ENCODE measurements at regions not wholly inside any gene's neighbourhood (a gene's known extent, or its start where the extent isn't known, plus 50 kb on each side); places are given as distances from the start of the nearest gene placed in this dataset.

DNA sequence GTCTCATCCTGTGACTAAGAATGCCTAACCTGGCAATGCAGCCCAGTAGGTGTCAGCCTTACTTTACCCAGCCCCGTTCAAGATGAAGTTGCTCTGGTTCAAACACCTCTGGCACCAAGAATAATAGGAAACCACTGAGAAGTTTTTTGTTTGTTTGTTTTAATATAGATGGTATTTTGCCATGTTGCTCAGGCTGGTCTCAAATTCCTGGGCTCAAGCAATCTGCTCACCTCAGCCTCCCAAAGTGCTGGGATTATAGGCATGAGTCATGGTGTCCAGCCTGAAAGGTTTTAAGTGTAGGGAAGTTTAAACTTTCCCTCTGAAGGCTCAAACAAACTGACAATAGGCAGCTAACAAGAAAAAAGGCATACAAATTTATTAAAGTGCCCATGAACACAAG, 51.2 kb upstream of the ABCC4 start:
- no peaks in the 10 kb centered on the region for H3K27me3 ChIP-seq (ENCODE audit: control insufficient read depth, insufficient read depth)
- no peak overlapping the region for H3K27ac ChIP-seq (ENCODE audit: low read length)
- H3K4me1 ChIP-seq (ENCODE audit: control insufficient read depth, insufficient read depth, low read length), result no peaks in the 10 kb centered on the region
- WGBS, result 83% methylated on average over 1 of the region's 1 CpG
- ATAC-seq (no peak), DNase-seq (no peak)
- no peak overlapping the region for H3K4me3 ChIP-seq (ENCODE audit: low read length)
- intact Hi-C loops (cut with DNase I), result no loop called here
- H3K9me3 ChIP-seq (ENCODE audit: control insufficient read depth, low read length), result no peaks in the 10 kb centered on the region

DNA sequence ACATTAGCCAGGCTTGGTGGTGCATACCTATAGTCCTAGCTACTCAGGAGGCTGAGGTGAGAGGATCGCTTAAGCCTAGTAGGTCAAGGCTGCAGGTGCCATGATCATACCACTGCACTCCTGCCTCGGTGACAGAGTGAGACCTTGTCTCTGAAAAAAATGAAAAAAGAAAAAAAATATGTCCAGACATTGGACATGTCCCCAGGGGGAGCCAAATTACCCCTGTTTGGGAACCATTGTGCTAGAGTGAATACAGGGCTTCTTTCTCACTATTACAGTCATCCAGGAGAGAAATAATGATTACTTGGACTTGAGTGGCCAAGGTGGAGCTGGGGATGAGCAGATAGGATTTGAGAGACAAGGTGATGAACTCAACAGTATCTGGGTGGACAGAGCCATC, 52.9 kb upstream of the ABCC4 start:
- no peaks in the 10 kb centered on the region for H3K27me3 ChIP-seq (ENCODE audit: control insufficient read depth, insufficient read depth)
- no peak overlapping the region for H3K27ac ChIP-seq (ENCODE audit: low read length)
- H3K9me3 ChIP-seq (ENCODE audit: control insufficient read depth, low read length), result no peaks in the 10 kb centered on the region
- DNase-seq (no peak), ATAC-seq (no peak)
- H3K4me1 ChIP-seq (ENCODE audit: control insufficient read depth, insufficient read depth, low read length), result no peaks in the 10 kb centered on the region
- WGBS, result 94% methylated on average over 2 of the region's 2 CpGs
- intact Hi-C loops (cut with DNase I), result no loop called here
- H3K4me3 ChIP-seq (ENCODE audit: low read length), result no peak overlapping the region

DNA sequence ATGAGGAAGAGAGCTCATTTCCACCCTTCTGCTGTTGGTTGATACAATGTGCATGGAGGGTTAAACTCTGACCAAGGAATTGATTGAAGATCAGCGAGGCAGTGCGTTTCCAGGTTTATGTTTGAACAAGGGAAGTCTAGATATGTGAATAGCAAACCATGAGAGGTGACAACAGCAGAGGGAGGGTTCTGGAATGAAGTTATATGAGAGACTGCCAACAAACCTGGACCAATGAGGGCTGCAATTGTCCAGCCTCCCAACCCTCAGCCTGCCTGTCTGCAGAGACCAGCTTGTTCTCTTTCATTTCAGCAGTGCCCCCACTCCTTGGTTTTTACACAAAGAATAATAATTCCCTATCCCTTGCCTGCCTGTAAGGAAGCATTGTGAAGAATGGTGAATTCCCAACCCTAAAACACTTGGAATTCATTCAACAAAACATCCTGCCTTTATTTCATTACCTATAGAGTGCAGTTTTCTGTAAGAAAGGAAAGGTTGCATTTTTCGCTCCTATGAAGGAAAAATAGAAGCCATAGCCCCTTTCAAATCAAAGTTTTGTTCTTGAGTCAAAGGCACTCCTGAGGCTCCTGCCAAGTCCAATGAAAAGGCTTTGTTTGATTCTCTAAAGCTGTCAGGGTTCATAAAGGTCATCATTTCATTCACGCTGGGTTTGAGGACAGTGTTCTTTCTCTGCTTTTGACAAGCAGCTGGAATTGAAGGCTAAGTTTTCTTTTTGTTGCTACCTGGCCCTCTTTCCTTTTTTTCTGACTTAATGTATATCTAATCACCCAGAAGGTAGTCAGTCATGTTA, 53.6 kb upstream of the ABCC4 start:
- no peak overlapping the region for H3K27ac ChIP-seq (ENCODE audit: low read length)

DNA sequence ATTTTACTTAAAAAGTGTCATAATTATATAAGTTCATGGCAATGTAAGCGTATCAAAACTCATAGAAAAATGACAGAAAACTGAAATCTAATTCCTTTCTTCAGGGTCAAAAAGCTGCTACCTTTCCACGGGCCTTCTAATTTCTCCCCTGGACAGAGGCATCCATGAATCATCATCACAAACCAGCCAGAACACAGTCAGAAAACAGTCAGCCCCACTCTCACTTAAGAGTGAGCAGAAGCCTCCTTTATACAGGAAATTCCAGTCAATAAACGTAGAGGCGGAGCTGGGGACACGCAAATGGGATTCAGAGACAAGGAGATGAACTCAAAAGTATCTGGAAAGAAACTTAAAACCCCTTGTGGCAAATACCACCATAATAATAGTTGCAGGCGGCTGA, 54.2 kb upstream of the ABCC4 start:
- Histone ChIP-seq H3K9me3 (ENCODE audit: control insufficient read depth, low read length) (no peaks in the 10 kb centered on the region), H3K27ac (ENCODE audit: low read length) (no peak overlapping the region), H3K4me1 (ENCODE audit: control insufficient read depth, insufficient read depth, low read length) (no peaks in the 10 kb centered on the region), H3K4me3 (ENCODE audit: low read length) (no peak overlapping the region), H3K27me3 (ENCODE audit: control insufficient read depth, insufficient read depth) (no peaks in the 10 kb centered on the region)
- intact Hi-C loops (cut with DNase I), result no loop called here
- 63% methylated on average over 6 of the region's 6 CpGs for WGBS
- ATAC-seq (no peak), DNase-seq (no peak)

More for the DNA sequence above, 53.6 kb upstream of the ABCC4 start:
- DNase-seq, result no peak
- Histone ChIP-seq H3K9me3 (ENCODE audit: control insufficient read depth, low read length) (no peaks in the 10 kb centered on the region), H3K27me3 (ENCODE audit: control insufficient read depth, insufficient read depth) (no peaks in the 10 kb centered on the region), H3K4me1 (ENCODE audit: control insufficient read depth, insufficient read depth, low read length) (no peaks in the 10 kb centered on the region), H3K4me3 (ENCODE audit: low read length) (no peak overlapping the region)
- intact Hi-C loops (cut with DNase I), result no loop called here
- WGBS, result 40% methylated on average over 4 of the region's 4 CpGs
- no peak for ATAC-seq

DNA sequence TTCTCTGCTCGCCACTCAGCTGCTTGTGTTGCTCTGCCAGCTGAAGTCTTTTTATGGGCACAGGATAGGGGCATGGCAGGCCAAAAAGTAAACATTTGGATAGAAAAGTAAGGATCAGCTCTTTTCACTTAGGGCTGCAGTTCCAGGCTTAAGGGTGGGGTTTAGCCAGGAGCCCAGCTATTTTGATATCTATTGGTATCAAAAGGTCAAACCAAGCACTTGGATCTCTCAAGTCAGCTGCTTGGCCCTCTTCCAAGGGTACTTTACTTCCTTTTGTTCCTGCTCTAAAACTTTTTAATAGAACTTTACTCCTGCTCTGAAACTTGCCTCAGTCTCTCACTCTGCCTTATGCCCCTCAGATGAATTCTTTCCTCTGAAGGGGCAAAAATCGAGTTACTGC, 55.7 kb upstream of the ABCC4 start:
- DNase-seq (no peak), ATAC-seq (no peak)
- Histone ChIP-seq H3K27me3 (ENCODE audit: control insufficient read depth, insufficient read depth) (no peaks in the 10 kb centered on the region), H3K9me3 (ENCODE audit: control insufficient read depth, low read length) (no peaks in the 10 kb centered on the region), H3K27ac (ENCODE audit: low read length) (no peak overlapping the region), H3K4me1 (ENCODE audit: control insufficient read depth, insufficient read depth, low read length) (no peaks in the 10 kb centered on the region), H3K4me3 (ENCODE audit: low read length) (no peak overlapping the region)
- intact Hi-C loops (cut with DNase I), result no loop called here
- WGBS, result 91% methylated on average over 2 of the region's 2 CpGs

DNA sequence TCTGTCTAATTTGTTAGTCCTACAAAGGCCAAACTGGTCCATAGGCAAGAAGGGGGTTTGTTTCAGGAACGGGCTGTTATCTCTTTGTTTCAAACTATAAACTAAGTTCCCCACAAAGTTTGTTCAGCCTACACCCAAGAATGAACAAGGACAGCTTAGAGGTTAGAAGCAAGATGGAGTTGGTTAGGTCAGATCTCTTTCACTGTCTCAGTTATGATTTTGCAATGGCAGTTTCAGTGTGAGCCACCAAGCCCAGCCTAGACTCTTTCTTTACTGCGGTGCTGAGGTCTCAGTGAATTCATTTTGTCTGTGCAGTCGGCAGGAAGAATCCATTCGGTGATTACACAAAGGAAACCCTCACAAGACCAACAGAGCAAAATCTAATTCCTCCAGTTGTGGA, 56.6 kb upstream of the ABCC4 start:
- intact Hi-C loops (cut with DNase I), result no loop called here
- no peaks in the 10 kb centered on the region for H3K9me3 ChIP-seq (ENCODE audit: control insufficient read depth, low read length)
- H3K4me3 ChIP-seq (ENCODE audit: low read length), result no peak overlapping the region
- H3K27me3 ChIP-seq (ENCODE audit: control insufficient read depth, insufficient read depth), result no peaks in the 10 kb centered on the region
- no peak for DNase-seq
- no peaks in the 10 kb centered on the region for H3K4me1 ChIP-seq (ENCODE audit: control insufficient read depth, insufficient read depth, low read length)
- 77% methylated on average over 4 of the region's 4 CpGs for WGBS
- H3K27ac ChIP-seq (ENCODE audit: low read length), result no peak overlapping the region
- ATAC-seq, result no peak

DNA sequence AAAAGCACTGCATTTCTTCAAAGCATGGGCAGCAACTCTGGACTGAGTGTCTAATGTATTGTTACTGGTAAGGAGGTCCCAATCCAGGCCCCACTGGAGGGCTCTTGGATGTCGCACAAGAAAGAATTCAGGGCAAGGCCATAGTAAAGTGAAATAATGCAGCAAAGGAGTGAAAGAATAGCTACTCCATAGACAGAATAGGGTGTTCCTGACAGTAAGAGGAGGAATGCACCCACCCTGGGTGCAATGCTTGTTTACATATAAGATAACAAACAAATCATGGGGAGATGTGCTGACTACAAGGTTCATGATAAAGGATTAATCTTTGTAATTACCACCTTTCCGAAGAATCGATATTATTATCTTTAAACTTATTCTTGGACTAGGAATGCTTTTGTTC, 58.8 kb upstream of the ABCC4 start:
- H3K4me1 ChIP-seq (ENCODE audit: control insufficient read depth, insufficient read depth, low read length), result no peaks in the 10 kb centered on the region
- no peak overlapping the region for H3K27ac ChIP-seq (ENCODE audit: low read length)
- WGBS, result 63% methylated on average over 3 of the region's 3 CpGs
- no peaks in the 10 kb centered on the region for H3K27me3 ChIP-seq (ENCODE audit: control insufficient read depth, insufficient read depth)
- peaks cover 3% of the 10 kb centered on the region for H3K9me3 ChIP-seq (ENCODE audit: control insufficient read depth, low read length)
- no peak for DNase-seq
- no peak for ATAC-seq
- intact Hi-C loops (cut with DNase I), result no loop called here
- H3K4me3 ChIP-seq (ENCODE audit: low read length), result no peak overlapping the region

DNA sequence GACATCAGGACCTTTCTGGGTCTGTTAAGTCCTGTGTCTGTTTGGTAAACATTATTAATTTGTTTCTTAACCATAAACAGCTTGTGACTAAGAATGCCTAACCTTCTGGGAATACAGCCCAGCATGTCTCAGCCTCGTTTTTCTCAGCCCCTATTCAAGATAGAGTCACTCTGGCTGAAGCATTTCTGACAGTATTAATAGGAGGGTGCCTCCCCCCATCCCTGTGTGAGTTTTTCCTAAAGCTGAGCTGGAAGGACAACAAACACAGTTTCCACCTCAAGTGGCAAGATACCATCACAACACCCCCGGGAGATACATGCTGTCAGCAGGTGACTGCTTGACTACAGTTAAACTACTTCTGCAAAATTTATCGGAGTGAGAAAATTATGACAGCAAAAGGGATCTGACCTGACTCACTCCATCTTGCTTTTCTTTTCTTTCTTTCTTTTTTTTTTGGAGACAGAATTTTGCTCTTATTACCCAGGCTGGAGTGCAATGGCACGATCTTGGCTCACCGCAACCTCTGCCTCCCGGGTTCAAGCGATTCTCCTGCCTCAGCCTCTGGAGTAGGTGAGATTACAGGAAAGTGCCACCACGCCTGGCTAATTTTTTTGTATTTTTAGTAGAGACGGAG, 59.3 kb upstream of the ABCC4 start:
- no peak overlapping the region for H3K27ac ChIP-seq (ENCODE audit: low read length)
- DNase-seq (no peak), ATAC-seq (no peak)
- no peaks in the 10 kb centered on the region for H3K4me1 ChIP-seq (ENCODE audit: control insufficient read depth, insufficient read depth, low read length)
- no peaks in the 10 kb centered on the region for H3K27me3 ChIP-seq (ENCODE audit: control insufficient read depth, insufficient read depth)
- no peak overlapping the region for H3K4me3 ChIP-seq (ENCODE audit: low read length)
- H3K9me3 ChIP-seq (ENCODE audit: control insufficient read depth, low read length), result peaks cover 3% of the 10 kb centered on the region
- intact Hi-C loops (cut with DNase I), result no loop called here
- 77% methylated on average over 9 of the region's 9 CpGs for WGBS

DNA sequence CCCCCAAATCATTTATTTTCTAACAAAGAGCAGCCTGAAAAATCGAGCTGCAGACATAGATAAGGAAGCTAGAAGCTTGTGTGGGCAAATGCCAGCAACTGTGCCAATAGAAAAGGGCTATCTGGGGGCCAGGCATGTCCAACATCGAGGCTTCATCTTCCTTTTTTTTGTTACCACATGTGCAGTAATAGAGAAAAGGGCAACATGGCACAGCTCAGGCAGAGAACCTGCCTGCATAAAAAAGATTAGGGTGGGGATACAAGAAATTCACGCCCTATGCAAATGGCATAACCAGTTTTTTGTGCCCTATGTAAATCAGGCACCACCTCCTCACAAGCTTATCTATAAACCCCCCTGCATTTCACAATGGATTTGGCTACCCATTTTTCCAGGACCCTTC, 60.4 kb upstream of the ABCC4 start:
- ATAC-seq (no peak), DNase-seq (no peak)
- Histone ChIP-seq H3K27ac (ENCODE audit: low read length) (no peak overlapping the region), H3K4me1 (ENCODE audit: control insufficient read depth, insufficient read depth, low read length) (no peaks in the 10 kb centered on the region), H3K4me3 (ENCODE audit: low read length) (no peak overlapping the region), H3K9me3 (ENCODE audit: control insufficient read depth, low read length) (peaks cover 3% of the 10 kb centered on the region), H3K27me3 (ENCODE audit: control insufficient read depth, insufficient read depth) (no peaks in the 10 kb centered on the region)
- 57% methylated on average over 3 of the region's 3 CpGs for WGBS
- intact Hi-C loops (cut with DNase I), result no loop called here

DNA sequence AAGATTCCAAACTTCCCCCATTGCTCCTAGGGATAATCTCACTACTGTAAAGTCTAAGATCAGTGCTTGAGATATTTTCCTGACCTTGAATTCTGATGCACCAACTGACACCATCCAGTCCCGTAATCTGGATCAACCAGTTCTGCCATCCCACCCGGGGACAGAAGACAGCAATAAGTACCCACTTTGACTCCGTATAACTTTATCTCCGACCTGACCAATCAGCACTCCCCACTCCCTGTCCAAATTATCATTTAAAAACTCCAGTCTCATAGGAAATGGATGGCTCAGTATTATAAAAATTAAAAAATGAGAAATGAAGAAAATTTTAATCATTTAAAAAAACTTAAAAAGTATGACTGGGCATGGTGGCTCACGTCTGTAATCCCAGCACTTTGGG, 61.4 kb upstream of the ABCC4 start:
- H3K27ac ChIP-seq (ENCODE audit: low read length), result no peak overlapping the region
- DNase-seq (no peak), ATAC-seq (no peak)
- no peaks in the 10 kb centered on the region for H3K27me3 ChIP-seq (ENCODE audit: control insufficient read depth, insufficient read depth)
- peaks cover 3% of the 10 kb centered on the region for H3K9me3 ChIP-seq (ENCODE audit: control insufficient read depth, low read length)
- intact Hi-C loops (cut with DNase I), result no loop called here
- no peak overlapping the region for H3K4me3 ChIP-seq (ENCODE audit: low read length)
- WGBS, result 75% methylated on average over 5 of the region's 5 CpGs
- no peaks in the 10 kb centered on the region for H3K4me1 ChIP-seq (ENCODE audit: control insufficient read depth, insufficient read depth, low read length)

DNA sequence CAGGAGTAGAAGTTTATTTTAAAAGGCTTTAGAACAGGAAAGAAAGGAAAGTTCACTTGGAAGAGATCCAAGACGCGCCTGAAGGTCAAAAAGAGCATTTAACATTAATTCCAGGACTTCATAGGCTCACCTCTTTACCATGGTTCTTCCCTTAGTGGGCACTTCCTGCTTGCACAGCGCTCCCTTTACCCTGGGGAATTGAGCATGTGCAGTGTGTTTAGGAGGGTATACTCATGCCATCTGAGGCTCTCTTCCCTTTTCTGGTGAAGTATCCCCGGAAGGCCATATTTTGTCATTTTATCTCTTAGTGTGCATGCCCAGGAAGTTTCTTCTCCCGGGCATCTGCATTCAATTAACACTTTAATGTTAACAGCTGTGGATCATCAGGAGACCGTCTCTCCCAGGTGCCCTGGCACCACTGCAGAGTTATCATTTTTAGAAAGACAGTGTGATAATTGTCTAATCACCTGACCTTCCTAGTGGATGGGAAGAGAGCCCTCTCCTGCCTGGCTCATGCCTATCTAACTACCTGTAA, 66.1 kb upstream of the ABCC4 start:
- Histone ChIP-seq H3K27ac (ENCODE audit: low read length) (no peak overlapping the region), H3K4me1 (ENCODE audit: control insufficient read depth, insufficient read depth, low read length) (no peaks in the 10 kb centered on the region), H3K4me3 (ENCODE audit: low read length) (no peak overlapping the region), H3K27me3 (ENCODE audit: control insufficient read depth, insufficient read depth) (no peaks in the 10 kb centered on the region), H3K9me3 (ENCODE audit: control insufficient read depth, low read length) (peaks cover 3% of the 10 kb centered on the region)
- 53% methylated on average over 6 of the region's 6 CpGs for WGBS
- intact Hi-C loops (cut with DNase I), result no loop called here
- ATAC-seq (no peak), DNase-seq (no peak)
